Lower leg skin (tissue), 3 donors: ENCODE measurements at regions not wholly inside any gene's neighbourhood (a gene's known extent, or its start where the extent isn't known, plus 50 kb on each side); places are given as distances from the start of the nearest gene placed in this dataset.

Experiments
- CTCF ChIP-seq, 3 donors: fragments of 450-650 bp; IDR thresholded peaks; one replicate each; pipeline ENCODE4 v1.5.1; 2016; ENCODE audit warnings: antibody characterized with exemption in 3 of 3, mild to moderate bottlenecking in 3 of 3, moderate library complexity in 2 of 3
- POLR2A ChIP-seq, 2 donors: fragments of 450-650 bp; IDR thresholded peaks; one replicate each; pipeline ENCODE4 v1.6.1; 2016 to 2017; ENCODE audit warnings: antibody characterized with exemption in 2 of 2, mild to moderate bottlenecking in 1 of 2, moderate library complexity in 1 of 2

DNA sequence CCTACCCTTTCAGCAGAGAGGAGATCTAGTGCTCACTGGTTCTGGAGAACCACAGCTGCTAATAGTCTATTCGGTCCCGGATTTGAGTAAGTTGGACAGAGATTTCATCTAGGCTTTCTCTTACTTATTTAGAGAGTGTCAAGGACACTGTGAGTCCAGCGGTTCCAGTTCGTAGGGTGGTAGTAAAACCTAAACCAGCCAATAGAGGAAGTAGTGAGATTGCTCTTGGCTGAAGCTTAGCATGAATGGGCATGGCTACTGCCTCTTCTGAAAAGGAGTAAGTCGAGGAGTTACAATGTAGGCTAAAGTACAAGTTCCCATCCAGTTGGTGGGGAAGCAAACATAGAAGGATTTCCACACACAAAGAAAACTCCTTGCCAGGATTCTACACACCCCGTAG is 109.6 kb upstream of the MOCS2 start:
- TF ChIP-seq CTCF (IDR thresholded peaks at IDR 0.05), result no peak
- no peak for TF ChIP-seq POLR2A (IDR thresholded peaks at IDR 0.05)
